DMS 273 (cell line): ENCODE measurements at regions not wholly inside any gene's neighbourhood (a gene's known extent, or its start where the extent isn't known, plus 50 kb on each side); places are given as distances from the start of the nearest gene placed in this dataset.
A peak's percentile ranks its signal among the peaks of the same experiment; 100 is the strongest.

ENCODE experiments used
- DNase-seq: peaks from one replicate; lab custom pipeline; 2025; ENCODE audit not compliant: unreplicated experiment; lab: John Stamatoyannopoulos, UW

DNA sequence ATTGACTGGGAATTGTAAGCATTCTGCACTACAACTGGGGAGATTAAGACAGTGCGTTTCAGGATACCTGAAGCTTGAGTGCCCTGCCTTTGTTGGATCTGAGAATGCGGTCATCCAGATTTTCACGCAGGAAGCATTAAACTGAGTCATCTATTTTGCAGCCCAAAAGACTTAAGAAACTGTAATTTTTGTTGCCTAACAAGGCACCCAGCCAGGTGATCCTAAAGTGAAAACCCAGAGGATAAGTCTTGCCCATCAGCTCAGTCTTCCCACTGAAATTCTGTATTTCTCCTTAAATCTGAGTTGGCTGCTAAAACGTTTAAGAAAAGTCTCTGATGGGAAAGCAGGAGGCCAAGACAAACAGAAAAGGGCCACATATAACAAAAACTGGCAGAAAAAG, 242.5 kb upstream of the TMCO5A start:
- DNase-seq: no peak

DNA sequence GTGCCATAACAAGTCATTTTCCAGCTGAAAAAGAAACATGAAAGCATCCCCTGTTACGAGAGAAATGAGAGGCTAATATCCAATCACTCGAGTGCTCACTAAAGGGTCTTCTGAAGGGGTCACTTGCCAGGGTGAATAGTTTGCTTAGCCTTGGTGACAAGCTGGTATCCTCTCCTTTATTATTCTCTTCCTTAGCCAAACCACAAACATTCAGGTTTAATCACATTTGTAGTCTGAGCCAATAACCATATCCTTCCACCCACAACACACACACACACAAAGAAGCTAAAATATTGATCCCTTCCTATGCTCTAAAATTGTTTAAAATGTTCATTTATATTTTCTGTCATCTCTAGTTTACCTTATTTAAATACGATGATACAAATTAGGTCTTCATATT, 240.5 kb upstream of the TMCO5A start:
- no peak for DNase-seq

DNA sequence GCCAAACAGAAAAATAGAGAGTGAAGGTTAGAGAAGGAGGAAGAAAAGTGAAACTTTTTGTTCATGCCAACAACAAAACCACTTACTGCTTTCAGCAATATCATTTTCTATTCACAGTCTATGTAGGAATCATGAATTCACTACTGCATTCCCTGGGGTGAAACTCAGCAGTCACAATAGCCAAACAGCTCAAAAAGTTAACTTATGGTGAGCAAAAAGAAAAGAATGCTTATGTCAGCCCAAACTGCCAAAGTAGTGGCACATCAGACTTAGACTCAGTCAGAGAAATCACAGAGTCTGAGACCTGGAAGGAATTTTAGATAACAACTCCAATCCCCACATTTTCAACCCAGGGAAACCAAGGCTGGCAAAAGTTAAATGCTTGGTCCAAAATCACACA, 238.7 kb upstream of the TMCO5A start:
- no peak for DNase-seq

DNA sequence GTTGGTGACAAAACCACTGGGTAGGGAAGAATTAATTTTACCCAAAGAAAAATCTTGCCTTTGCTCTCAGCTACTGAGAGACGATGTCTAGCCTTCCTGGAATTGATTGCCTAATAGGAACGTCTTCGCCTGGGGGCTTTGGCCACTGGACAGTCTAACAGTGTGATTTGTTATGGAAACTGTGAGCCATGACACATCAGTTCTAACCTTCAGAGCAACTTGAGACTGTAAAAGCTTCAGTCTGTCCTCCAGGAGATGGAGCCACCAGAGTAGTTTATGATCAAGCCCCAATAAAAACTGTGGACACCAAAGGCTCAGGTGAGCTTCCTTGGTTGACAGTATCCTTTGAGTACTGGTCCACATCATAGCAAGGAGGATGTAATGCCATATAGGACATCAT, 235.8 kb upstream of the TMCO5A start:
- DNase-seq: no peak

DNA sequence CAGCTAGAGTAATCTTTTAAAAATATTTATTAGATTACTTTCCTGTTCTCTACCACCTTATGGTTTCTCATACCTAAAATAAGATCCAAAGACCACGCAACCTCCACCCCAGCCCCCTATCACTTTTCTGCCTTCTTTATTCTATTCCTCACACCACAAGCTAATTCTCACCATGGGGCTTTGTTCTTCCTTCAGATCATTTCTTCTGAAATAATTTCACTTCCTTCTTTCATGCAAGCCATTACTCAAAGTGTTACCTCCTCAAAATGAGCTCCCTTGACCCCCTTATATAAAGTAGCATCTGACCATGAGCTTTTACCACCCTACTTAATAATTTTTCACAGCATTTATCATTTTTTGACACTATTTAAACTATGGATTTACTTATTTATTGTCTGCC, 233.2 kb upstream of the TMCO5A start:
- no peak for DNase-seq

DNA sequence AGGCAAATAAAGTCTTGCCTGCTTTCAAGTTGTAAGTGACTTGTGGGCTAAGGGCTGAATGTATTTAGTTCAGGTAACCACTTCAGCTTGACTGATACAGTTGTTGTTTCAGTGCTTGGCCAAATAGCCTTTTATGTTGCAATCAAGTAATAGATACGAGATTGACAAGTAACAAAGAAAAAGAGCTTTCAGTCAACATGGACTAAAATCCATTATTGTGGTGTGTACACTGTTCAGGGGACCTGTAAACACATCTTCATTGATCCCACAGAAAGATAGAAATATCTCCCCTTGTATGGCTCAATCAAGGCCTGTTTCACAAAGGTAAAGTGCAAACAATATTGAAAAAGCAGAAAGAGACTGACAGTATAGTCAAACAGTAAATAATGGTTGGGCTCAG, 224.8 kb upstream of the TMCO5A start:
- DNase-seq: no peak

DNA sequence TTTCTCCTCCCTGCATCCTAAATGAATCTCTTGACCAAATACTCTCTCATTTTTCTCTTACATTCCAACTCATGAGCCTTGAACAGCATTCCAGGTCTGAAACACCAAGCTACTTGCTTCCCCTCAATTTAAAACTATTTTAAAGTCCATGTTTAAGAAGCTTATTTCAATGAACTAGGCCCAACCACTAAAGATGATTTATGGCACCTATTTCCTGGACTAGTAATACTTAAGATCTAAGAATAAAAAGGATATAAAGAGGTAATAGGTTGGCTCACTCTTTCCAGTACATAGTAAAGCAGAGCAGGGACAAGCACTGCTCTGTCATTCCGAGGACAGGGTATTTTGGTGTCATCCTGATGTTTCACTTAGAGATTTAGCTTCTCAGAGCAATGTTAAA, 219.3 kb upstream of the TMCO5A start:
- no peak for DNase-seq

DNA sequence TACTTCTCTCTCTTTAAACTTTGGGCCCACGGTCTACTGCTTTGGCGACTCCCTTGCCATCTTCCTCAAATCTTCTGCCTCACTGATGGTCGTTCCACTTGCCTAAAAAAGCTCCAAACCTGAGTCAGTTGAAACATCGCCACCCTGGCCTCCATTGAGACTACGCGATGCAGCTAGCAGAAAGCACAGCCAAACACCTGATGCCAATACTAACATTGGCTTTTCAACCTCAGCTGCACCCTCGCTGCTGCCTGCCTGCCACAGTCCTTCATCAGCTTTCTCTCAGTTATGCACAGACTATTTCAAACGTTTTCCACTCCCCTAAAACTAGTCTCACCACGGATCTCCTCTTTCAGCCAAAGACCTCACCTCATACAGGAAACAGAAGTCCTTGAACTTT, 214.2 kb upstream of the TMCO5A start:
- DNase-seq: no peak

DNA sequence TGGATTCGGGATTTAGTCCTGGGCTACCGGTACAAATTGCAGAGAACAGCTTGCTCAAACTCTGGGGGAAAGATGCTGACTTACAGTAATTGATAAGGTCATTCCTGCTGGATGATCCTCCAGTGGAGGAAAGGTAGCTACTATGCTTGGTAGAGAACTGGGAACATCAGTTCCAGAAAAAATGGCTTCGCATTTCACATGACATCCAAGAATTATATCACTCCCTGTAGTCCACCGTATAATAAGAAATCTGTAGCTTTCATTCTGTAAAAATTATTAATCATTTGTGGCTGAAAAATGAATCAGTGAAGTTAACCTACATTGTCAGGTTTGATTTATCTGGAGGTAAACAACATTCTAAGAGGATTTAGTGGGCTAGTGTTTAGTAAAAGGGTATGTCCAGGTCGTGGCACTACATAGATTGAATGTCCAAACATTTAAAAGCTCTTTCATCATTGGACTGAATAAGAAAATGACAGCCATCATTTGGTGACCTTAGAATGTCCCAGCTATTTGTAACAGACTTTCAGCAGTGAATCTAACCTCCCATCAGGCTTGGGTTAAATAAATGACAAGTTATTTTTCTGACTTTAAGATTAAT, 203.2 kb upstream of the TMCO5A start:
- DNase-seq: no peak

DNA sequence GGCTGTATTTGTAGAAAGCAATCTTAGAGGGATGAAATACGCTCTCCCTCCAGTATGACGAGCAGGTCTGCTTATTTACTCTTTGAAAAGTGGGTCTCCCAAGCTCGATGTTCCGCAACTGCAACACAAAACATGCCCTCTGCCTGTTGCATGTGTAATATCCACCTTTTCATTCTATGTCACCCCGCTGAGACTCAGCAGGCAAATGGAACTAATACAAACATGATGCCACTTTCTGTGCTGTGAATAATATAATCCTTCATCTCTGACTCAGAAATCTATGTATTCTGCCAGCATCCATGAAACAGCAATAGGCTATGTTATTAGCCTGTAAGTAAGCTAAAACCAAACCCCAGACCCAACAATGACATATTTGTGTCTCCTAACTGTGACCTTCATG, 200.8 kb upstream of the TMCO5A start:
- DNase-seq: no peak

DNA sequence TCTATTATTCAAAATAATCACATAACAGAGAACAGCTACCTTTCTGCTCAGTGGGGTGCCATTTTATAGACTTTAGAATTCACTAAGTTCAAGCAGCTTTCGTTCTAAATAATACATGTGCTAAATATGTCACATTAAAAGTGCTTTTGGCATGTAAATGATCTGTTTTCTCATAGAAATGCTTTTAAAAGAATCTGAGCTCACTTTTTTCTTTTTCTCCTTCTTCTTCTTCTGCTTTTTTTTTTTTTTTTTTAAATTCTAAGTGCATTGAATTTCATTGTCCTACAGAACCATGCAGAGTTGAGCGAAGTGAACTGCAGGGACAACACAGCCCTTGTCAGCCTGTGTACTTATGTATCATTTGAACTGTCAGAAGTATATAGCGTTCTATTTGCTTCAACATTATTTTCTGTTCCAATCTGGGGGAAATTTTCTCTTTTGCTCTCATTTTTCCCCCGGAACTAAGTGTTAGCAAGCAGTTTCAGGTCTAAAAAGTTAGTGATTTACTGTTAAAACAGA, 193.8 kb upstream of the TMCO5A start:
- no peak for DNase-seq

DNA sequence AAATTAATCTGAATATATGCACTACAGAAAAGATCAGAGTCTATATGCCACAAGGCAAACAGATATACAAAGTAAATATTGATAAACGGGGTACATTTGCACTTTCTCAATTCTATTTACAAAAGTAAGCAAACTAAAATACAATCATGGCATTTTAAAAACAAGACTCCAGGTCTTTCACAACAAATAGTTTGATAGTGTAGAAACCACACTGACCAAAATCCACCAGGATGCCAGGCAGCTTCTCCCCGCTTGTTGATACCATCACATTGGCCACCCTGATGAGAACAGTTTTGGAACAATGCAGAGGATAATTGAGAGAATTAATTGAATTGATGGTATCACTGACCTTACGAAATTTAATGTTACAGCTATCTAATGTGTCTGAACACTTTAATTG, 190.6 kb upstream of the TMCO5A start:
- no peak for DNase-seq

DNA sequence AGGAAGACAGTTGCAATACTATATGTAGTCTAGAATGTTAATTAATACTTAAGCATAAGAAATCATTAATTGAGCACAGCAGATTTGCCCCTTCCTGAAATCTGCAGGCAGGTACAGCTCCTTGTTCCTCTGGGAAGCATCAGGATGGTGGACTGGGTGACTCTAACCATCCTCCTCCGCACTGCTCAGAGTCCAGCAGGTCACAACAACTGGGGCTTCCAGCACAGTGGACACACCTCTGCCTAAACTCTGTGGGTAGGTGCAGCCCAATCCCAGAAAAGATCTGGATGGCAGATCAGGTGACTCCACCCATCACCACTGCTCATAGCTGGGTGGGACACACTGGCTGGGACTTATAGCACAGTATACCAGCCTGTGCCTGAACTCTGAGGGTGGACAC, 189.9 kb upstream of the TMCO5A start:
- no peak for DNase-seq

DNA sequence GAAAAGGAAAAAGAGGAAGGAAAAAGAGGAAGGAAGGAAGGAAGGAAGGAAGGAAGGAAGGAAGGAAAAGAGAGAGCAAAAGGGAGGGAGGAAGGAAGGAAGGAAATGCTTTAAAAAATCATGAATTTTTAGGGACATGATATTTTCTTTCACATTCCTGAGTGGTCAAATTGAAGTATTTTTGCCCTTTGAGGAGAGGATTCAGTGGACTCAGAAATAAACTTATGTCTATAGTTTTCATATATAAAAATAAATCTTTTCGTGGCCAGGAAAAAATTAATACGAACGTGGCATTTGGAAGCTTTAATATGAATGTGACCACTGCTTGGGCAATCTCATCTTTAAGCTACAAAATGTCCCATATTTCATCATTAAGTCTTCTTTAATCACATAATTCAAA, 183.0 kb upstream of the TMCO5A start:
- no peak for DNase-seq

DNA sequence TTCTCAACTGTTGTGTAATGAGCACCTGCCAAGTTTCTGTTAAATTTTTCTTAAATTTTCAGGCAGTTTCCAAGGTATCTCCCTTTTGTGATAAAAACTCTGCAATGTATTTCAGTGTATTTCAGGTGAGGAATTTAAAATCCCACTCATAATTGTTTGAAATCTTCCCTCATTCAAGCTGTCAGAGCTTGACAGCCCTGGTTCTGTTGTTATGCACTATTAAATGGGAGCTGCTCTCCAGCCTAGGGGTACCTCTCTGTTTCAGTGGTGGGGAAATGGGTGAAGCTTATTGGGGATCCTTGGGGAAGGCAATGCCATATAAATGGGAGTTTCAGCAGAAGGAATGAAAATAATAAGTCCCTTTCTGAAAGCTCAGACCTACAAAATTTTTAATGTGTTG, 178.0 kb upstream of the TMCO5A start:
- no peak for DNase-seq

DNA sequence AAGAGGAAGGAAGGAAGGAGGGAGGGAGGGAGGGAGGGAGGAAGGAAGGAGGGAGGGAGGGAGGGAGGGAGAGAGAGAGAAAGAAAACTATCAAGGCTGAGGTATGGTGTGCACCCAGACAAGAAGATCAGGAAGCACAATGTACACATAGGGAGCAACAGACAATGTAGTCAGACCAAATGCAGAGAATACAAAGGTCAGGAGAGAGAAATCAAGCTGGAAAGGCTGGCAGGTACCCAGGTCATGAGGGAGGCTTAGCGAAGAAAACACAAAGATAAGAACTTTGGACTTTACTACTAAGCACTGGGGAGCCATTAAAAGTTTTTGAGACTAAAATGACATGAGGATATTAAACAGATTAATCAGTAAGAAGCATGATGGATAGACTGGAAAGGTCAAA, 176.0 kb upstream of the TMCO5A start:
- DNase-seq: no peak

DNA sequence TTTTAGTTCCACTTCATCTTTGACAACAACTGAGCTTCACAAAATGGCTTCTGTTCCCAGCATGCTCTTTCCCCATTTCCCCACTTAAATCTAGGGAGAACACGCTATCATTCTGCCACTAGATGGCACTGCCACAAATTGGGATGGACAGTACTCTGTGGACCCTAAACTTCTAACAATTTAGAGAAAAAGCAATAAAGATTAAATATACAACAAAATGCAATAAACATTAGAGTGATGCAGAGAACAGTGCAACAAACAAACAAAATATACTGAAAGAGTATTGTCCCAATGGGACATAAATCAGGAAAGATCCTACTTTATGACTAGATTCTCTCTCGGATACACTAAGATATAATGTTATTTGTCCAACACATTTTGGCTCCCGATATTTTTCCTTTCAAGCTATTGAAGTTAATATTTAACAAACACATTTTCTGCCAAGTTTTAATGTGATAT, 169.7 kb upstream of the TMCO5A start:
- peak; percentile 61 for DNase-seq

DNA sequence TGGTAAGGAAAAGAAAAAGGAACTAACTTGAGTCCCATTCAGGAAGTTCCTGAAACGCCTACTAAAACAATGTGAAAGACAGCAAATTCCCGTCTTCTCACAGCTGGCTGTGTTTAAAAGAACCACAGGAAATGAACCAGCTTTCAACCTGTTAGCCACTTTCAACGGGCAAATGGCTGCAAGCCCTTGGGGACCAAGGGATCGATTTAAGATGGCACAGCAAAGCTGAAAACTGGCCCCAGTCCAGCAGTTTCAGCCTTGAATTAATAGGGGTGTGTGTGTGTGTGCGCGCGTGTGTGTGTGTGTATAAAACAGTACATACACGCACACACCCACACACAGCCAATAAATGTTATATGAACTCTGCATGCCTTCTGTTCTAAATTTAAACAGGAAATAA, 168.7 kb upstream of the TMCO5A start:
- DNase-seq: no peak

DNA sequence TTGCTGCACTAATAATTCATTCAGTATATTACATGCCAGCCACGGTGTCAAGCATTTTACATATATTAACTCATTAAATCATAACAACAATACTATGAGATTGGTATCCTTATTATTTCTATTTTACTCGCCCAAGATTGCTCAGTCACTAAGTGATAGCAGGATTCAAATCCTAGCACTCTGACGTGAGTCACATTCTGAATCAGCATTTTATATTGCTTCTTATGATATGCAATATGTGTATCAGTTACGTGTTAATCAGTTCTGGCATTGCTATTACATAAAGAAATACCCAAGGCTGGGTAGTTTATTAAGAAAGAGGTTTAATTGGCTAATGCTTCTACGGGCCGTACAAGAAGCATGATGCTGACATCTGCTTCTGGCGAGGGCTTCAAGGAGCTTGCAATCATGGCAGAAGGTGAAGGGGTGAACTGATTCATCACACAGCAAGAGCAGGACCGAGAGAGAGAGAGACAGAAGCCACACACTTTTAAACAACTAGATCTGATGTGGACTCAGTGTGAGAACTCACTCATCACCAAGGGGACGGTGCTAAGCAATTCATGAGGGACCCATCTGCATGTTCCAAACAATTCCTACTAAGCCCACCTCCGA, 166.5 kb upstream of the TMCO5A start:
- DNase-seq: no peak

DNA sequence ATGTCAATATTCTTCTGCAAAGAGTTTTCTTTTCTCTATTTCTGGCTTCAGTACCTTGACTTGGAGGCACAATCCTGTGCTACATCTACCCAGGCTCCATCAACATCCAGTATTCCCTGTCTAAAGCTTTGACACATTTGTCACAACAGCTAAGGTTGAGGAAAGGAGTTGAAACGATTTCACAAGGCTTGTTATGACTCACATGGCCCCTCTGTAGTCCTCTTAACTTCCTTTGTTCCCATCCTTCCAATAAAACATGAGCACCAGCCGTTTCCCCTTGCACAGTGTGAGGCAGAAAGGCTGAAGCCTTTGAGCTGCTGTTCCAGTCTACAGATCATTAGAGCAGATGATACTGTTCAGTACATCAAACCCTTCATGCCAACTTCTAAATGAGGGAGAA, 163.0 kb upstream of the TMCO5A start:
- no peak for DNase-seq

DNA sequence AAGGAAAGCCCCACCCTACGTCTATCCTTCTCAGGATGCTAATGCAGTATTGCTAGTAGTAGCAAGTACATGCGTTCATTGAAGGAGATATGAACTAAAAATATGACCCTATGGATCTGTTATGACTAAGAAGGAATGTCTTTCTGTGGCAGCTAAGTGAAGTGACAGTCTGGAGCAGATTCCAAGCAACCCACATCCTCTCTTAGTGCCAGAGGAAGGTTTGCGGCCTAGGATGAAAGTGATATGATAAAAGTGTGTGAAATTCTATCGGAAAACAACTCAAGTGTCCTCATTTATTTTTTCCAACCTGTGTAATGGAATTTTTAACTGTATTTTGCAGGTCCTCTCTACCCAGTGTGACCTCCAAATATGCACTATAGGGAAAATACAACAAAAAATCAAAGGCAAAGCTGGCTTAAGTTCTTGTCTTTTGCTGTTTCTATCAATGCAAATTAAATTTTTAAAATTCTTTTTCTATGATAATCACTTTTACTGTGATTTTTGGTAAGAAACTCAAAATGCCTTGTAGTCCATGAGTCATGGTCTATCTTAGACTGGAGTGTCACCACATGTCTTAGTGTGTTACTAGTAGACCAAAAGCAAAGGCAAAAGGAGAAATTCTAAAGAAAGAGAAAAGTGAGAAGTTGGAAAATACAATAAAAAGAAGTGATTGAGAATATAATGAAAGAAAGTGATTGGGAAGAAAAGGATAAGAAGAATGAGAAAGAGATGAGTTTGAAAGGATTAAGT, 161.2 kb upstream of the TMCO5A start:
- DNase-seq: no peak

DNA sequence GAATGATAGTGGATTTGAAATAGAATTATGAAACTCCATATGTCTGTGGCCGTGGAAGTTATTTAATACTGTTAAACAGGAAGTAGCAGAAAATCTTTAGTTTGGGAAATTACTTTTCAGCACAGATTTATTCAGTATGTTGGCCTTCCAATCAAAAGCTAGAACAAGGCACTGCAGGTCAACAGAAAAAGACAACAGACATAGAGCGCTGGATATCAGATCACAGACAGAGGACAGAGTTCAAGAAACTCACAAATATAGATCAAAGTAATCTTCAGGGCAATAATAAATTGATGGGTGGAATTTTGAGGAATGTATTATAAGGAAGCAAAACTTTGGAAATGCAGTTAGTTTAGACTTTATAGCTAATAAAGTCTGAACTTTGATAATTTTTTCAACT, 159.5 kb upstream of the TMCO5A start:
- DNase-seq: no peak
